SK-N-SH (cell line): ENCODE measurements at regions not wholly inside any gene's neighbourhood (a gene's known extent, or its start where the extent isn't known, plus 50 kb on each side); places are given as distances from the start of the nearest gene placed in this dataset.

Source experiments
- CTCF ChIP-seq: fragments of 200-600 bp; sonication (generic); IDR thresholded peaks from 2 replicates; pipeline ENCODE4 v1.6.1; 2017; ENCODE audit warnings: antibody characterized with exemption, mild to moderate bottlenecking, moderate library complexity
- EZH2phosphoT487 ChIP-seq: fragments of 200-600 bp; sonication (generic); IDR thresholded peaks from 2 replicates; pipeline ENCODE4 v1.6.1; 2017; ENCODE audit warnings: low read depth, mixed run types, mild to moderate bottlenecking, antibody characterized with exemption, moderate library complexity, borderline replicate concordance
- FOXM1 ChIP-seq: IDR thresholded peaks from 2 replicates; pipeline ENCODE4 v1.4.0; 2012; ENCODE audit warnings: low read depth, mild to moderate bottlenecking
- MAX ChIP-seq: IDR thresholded peaks from 2 replicates; pipeline ENCODE4 v1.4.0; 2012; ENCODE audit warnings: low read depth
- NFIC ChIP-seq: IDR thresholded peaks from 2 replicates; pipeline ENCODE4 v1.4.0; 2012; ENCODE audit warnings: borderline replicate concordance
- POLR2AphosphoS5 ChIP-seq: IDR thresholded peaks from 2 replicates; pipeline ENCODE4 v1.6.1; 2012; ENCODE audit warnings: low read depth, low read length
- RAD21 ChIP-seq: IDR thresholded peaks from 2 replicates; pipeline ENCODE4 v1.6.1; 2012; ENCODE audit warnings: mild to moderate bottlenecking, low read length
- RCOR1 ChIP-seq: fragments of 150-350 bp; IDR thresholded peaks from 2 replicates; pipeline ENCODE4 v1.6.1; 2017; ENCODE audit warnings: antibody characterized with exemption, low read length
- REST ChIP-seq: IDR thresholded peaks from 2 replicates; pipeline ENCODE4 v1.6.1; 2012; ENCODE audit warnings: mild to moderate bottlenecking, low read depth, low read length, moderate library complexity
- RFX5 ChIP-seq: IDR thresholded peaks from 2 replicates; pipeline ENCODE4 v1.6.1; 2012; ENCODE audit warnings: mild to moderate bottlenecking, improper control_type of control experiment, low read length
- RXRA ChIP-seq: IDR thresholded peaks from 2 replicates; pipeline ENCODE4 v1.4.0; 2012; ENCODE audit warnings: low read depth, mild to moderate bottlenecking, borderline replicate concordance
- SMC3 ChIP-seq: IDR thresholded peaks from 2 replicates; pipeline ENCODE4 v1.6.1; 2012; ENCODE audit warnings: low read depth, low read length, improper control_type of control experiment
- TAF1 ChIP-seq: IDR thresholded peaks from 2 replicates; pipeline ENCODE4 v1.6.1; 2012; ENCODE audit warnings: low read depth, mild to moderate bottlenecking, low read length, moderate library complexity, borderline replicate concordance
- TCF12 ChIP-seq: IDR thresholded peaks from 2 replicates; pipeline ENCODE4 v1.4.0; 2012

GRCh38 chr5:166046956-166047355 is 2244.5 kb upstream of the WWC1 start:
- TF ChIP-seq TCF12 (no peak), EZH2phosphoT487 (no peak), POLR2AphosphoS5 (no peak), CTCF (no peak), RCOR1 (no peak), FOXM1 (no peak), NFIC (no peak), MAX (no peak), RAD21 (no peak), RFX5 (no peak), REST (no peak), RXRA (no peak), SMC3 (no peak), TAF1 (no peak)
